ENCODE measurements at regions not wholly inside any gene's neighbourhood (a gene's known extent, or its start where the extent isn't known, plus 50 kb on each side); places are given as distances from the start of the nearest gene placed in this dataset.

- no peak overlapping the region for H3K4me3 ChIP-seq (ENCODE audit: low read length)
- TF ChIP-seq, protein P1, sequence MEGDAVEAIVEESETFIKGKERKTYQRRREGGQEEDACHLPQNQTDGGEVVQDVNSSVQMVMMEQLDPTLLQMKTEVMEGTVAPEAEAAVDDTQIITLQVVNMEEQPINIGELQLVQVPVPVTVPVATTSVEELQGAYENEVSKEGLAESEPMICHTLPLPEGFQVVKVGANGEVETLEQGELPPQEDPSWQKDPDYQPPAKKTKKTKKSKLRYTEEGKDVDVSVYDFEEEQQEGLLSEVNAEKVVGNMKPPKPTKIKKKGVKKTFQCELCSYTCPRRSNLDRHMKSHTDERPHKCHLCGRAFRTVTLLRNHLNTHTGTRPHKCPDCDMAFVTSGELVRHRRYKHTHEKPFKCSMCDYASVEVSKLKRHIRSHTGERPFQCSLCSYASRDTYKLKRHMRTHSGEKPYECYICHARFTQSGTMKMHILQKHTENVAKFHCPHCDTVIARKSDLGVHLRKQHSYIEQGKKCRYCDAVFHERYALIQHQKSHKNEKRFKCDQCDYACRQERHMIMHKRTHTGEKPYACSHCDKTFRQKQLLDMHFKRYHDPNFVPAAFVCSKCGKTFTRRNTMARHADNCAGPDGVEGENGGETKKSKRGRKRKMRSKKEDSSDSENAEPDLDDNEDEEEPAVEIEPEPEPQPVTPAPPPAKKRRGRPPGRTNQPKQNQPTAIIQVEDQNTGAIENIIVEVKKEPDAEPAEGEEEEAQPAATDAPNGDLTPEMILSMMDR (IDR thresholded peaks at IDR 0.05; ENCODE audit: low read depth, low read length): no peak
- TF ChIP-seq EZH2phosphoT487 (IDR thresholded peaks at IDR 0.05; ENCODE audit: low read depth): no peak
- no peaks in the 10 kb centered on the region for H3K79me2 ChIP-seq (ENCODE audit: low read length)
- no peak overlapping the region for H3K9ac ChIP-seq (ENCODE audit: low read length)
- H2AFZ ChIP-seq (ENCODE audit: low read depth, low read length): no peak overlapping the region
- H3K27ac ChIP-seq (ENCODE audit: low read length): no peak overlapping the region
- no peaks in the 10 kb centered on the region for H3K9me3 ChIP-seq (ENCODE audit: insufficient read depth, low read length)
- no peaks in the 10 kb centered on the region for H3K4me1 ChIP-seq (ENCODE audit: low read length)
- H3K27me3 ChIP-seq (ENCODE audit: low read depth, low read length): no peaks in the 10 kb centered on the region
- no peaks in the 10 kb centered on the region for H4K20me1 ChIP-seq (ENCODE audit: insufficient read depth, low read length)
- no peak overlapping the region for H3K4me2 ChIP-seq (ENCODE audit: low read length)
- no peaks in the 10 kb centered on the region for H3K36me3 ChIP-seq (replicated peaks; ENCODE audit: low read depth, low read length)
These were observed 182.6 kb downstream of the C16orf95 start for GRCh38 chr16:87134628-87134995.

GRCh38 chr16:87135246-87136030 lies 181.8 kb downstream of the C16orf95 start:
- Histone ChIP-seq H2AFZ (ENCODE audit: low read depth, low read length) (no peak overlapping the region), H3K79me2 (ENCODE audit: low read length) (no peaks in the 10 kb centered on the region), H3K27ac (ENCODE audit: low read length) (no peak overlapping the region), H3K4me2 (ENCODE audit: low read length) (no peak overlapping the region), H3K36me3 (replicated peaks; ENCODE audit: low read depth, low read length) (no peaks in the 10 kb centered on the region), H3K9me3 (ENCODE audit: insufficient read depth, low read length) (no peaks in the 10 kb centered on the region), H4K20me1 (ENCODE audit: insufficient read depth, low read length) (no peaks in the 10 kb centered on the region), H3K27me3 (ENCODE audit: low read depth, low read length) (no peaks in the 10 kb centered on the region), H3K9ac (ENCODE audit: low read length) (no peak overlapping the region), H3K4me1 (ENCODE audit: low read length) (no peaks in the 10 kb centered on the region), H3K4me3 (ENCODE audit: low read length) (no peak overlapping the region)
- TF ChIP-seq EZH2phosphoT487 (IDR thresholded peaks at IDR 0.05; ENCODE audit: low read depth): no peak
- TF ChIP-seq, protein P1 (IDR thresholded peaks at IDR 0.05; ENCODE audit: low read depth, low read length): no peak

- no peak overlapping the region for H3K27ac ChIP-seq (ENCODE audit: low read length)
- no peak overlapping the region for H2AFZ ChIP-seq (ENCODE audit: low read depth, low read length)
- no peaks in the 10 kb centered on the region for H3K27me3 ChIP-seq (ENCODE audit: low read depth, low read length)
- no peaks in the 10 kb centered on the region for H3K4me1 ChIP-seq (ENCODE audit: low read length)
- H3K36me3 ChIP-seq (replicated peaks; ENCODE audit: low read depth, low read length): no peaks in the 10 kb centered on the region
- H3K9me3 ChIP-seq (ENCODE audit: insufficient read depth, low read length): no peaks in the 10 kb centered on the region
- no peak overlapping the region for H3K9ac ChIP-seq (ENCODE audit: low read length)
- H3K4me3 ChIP-seq (ENCODE audit: low read length): no peak overlapping the region
- H3K79me2 ChIP-seq (ENCODE audit: low read length): no peaks in the 10 kb centered on the region
- TF ChIP-seq EZH2phosphoT487 (IDR thresholded peaks at IDR 0.05; ENCODE audit: low read depth): no peak
- TF ChIP-seq, protein P1 (IDR thresholded peaks at IDR 0.05; ENCODE audit: low read depth, low read length): no peak
- H3K4me2 ChIP-seq (ENCODE audit: low read length): no peak overlapping the region
- H4K20me1 ChIP-seq (ENCODE audit: insufficient read depth, low read length): no peaks in the 10 kb centered on the region
These were observed 178.9 kb downstream of the C16orf95 start for GRCh38 chr16:87138316-87138715.

- H3K4me3 ChIP-seq (ENCODE audit: low read length): no peak overlapping the region
- H3K27me3 ChIP-seq (ENCODE audit: low read depth, low read length): no peaks in the 10 kb centered on the region
- H3K79me2 ChIP-seq (ENCODE audit: low read length): no peaks in the 10 kb centered on the region
- TF ChIP-seq EZH2phosphoT487 (IDR thresholded peaks at IDR 0.05; ENCODE audit: low read depth): no peak
- TF ChIP-seq, protein P1 (IDR thresholded peaks at IDR 0.05; ENCODE audit: low read depth, low read length): no peak
- no peaks in the 10 kb centered on the region for H4K20me1 ChIP-seq (ENCODE audit: insufficient read depth, low read length)
- no peak overlapping the region for H2AFZ ChIP-seq (ENCODE audit: low read depth, low read length)
- no peaks in the 10 kb centered on the region for H3K36me3 ChIP-seq (replicated peaks; ENCODE audit: low read depth, low read length)
- no peak overlapping the region for H3K4me2 ChIP-seq (ENCODE audit: low read length)
- H3K27ac ChIP-seq (ENCODE audit: low read length): no peak overlapping the region
- no peaks in the 10 kb centered on the region for H3K9me3 ChIP-seq (ENCODE audit: insufficient read depth, low read length)
- H3K9ac ChIP-seq (ENCODE audit: low read length): no peak overlapping the region
- no peaks in the 10 kb centered on the region for H3K4me1 ChIP-seq (ENCODE audit: low read length)
These were observed 178.4 kb downstream of the C16orf95 start for GRCh38 chr16:87138738-87139267.
